H9 (cell line): ENCODE measurements at regions not wholly inside any gene's neighbourhood (a gene's known extent, or its start where the extent isn't known, plus 50 kb on each side); places are given as distances from the start of the nearest gene placed in this dataset.

Experiments
- DNase-seq: peaks from one replicate; pipeline ENCODE4 v3.0.0-alpha.2; 2017
- H2AFZ ChIP-seq: one replicate; pipeline ENCODE4 v1.6.1; 2013; ENCODE audit warnings: mild to moderate bottlenecking, low read length, control low read depth, moderate library complexity
- H2AK5ac ChIP-seq: 2 replicates; pipeline ENCODE4 v1.6.1; 2013; ENCODE audit warnings: low read length, control low read depth, mixed read lengths; ENCODE audit not compliant: insufficient read length
- H2BK120ac ChIP-seq: one replicate; pipeline ENCODE4 v1.6.1; 2013; ENCODE audit warnings: low read depth, mild to moderate bottlenecking, low read length, control low read depth, inconsistent platforms; ENCODE audit not compliant: poor library complexity, severe bottlenecking
- H2BK12ac ChIP-seq: 2 replicates; pipeline ENCODE4 v1.6.1; 2013; ENCODE audit warnings: low read length, control low read depth, mixed read lengths, low read depth; ENCODE audit not compliant: insufficient read length
- H2BK15ac ChIP-seq: 2 replicates; pipeline ENCODE4 v1.6.1; 2013; ENCODE audit warnings: low read depth, low read length, control low read depth
- H2BK20ac ChIP-seq: one replicate; pipeline ENCODE4 v1.6.1; 2013; ENCODE audit warnings: low read depth, mild to moderate bottlenecking, low read length, control low read depth, inconsistent platforms; ENCODE audit not compliant: poor library complexity, severe bottlenecking
- H2BK5ac ChIP-seq: 2 replicates; pipeline ENCODE4 v1.6.1; 2013; ENCODE audit warnings: low read length, control low read depth, mixed read lengths; ENCODE audit not compliant: insufficient read length
- H3K14ac ChIP-seq: 2 replicates; pipeline ENCODE4 v1.6.1; 2013; ENCODE audit warnings: low read length, control low read depth; ENCODE audit not compliant: insufficient read depth
- H3K18ac ChIP-seq: 2 replicates; pipeline ENCODE4 v1.6.1; 2013; ENCODE audit warnings: low read depth, mild to moderate bottlenecking, mixed read lengths, low read length, control low read depth; ENCODE audit not compliant: insufficient read length
- H3K23ac ChIP-seq: 2 replicates; pipeline ENCODE4 v1.6.1; 2013; ENCODE audit warnings: low read length, control low read depth, mixed read lengths, low read depth; ENCODE audit not compliant: insufficient read length
- H3K23me2 ChIP-seq: 2 replicates; pipeline ENCODE4 v1.6.1; 2013; ENCODE audit warnings: low read depth, mild to moderate bottlenecking, mixed read lengths, low read length, control low read depth; ENCODE audit not compliant: insufficient read length, poor library complexity, severe bottlenecking
- H3K27ac ChIP-seq: 2 replicates; pipeline ENCODE4 v1.5.1; 2013; ENCODE audit warnings: low read length, control low read depth, mixed read lengths, low read depth; ENCODE audit not compliant: insufficient read length
- H3K27me3 ChIP-seq: 2 replicates; pipeline ENCODE4 v1.6.1; 2013; ENCODE audit warnings: low read length, control low read depth, inconsistent platforms; ENCODE audit not compliant: insufficient read depth
- H3K4ac ChIP-seq: 2 replicates; pipeline ENCODE4 v1.6.1; 2013; ENCODE audit warnings: low read depth, mild to moderate bottlenecking, control low read depth, inconsistent platforms, low read length, moderate library complexity
- H3K4me1 ChIP-seq: 2 replicates; pipeline ENCODE4 v1.6.1; 2013; ENCODE audit warnings: low read length, control low read depth, inconsistent platforms; ENCODE audit not compliant: insufficient read depth
- H3K4me2 ChIP-seq: 2 replicates; pipeline ENCODE4 v1.6.1; 2013; ENCODE audit warnings: low read length, control low read depth, mixed read lengths; ENCODE audit not compliant: insufficient read length, insufficient read depth
- H3K56ac ChIP-seq: 2 replicates; pipeline ENCODE4 v1.6.1; 2013; ENCODE audit warnings: low read depth, mild to moderate bottlenecking, mixed read lengths, low read length, control low read depth; ENCODE audit not compliant: insufficient read length
- H3K79me1 ChIP-seq: 2 replicates; pipeline ENCODE4 v1.6.1; 2013; ENCODE audit warnings: low read depth, mild to moderate bottlenecking, moderate library complexity, low read length, control low read depth, inconsistent platforms; ENCODE audit not compliant: insufficient read depth, poor library complexity, severe bottlenecking
- H3K79me2 ChIP-seq: 2 replicates; pipeline ENCODE4 v1.6.1; 2013; ENCODE audit warnings: low read length, control low read depth, inconsistent platforms; ENCODE audit not compliant: insufficient read depth
- H3K9ac ChIP-seq: 2 replicates; pipeline ENCODE4 v1.6.1; 2013; ENCODE audit warnings: low read length, control low read depth, mixed read lengths; ENCODE audit not compliant: insufficient read length; ENCODE audit errors: extremely low read depth
- H3K9me3 ChIP-seq: one replicate; pipeline ENCODE4 v1.6.1; 2013; ENCODE audit warnings: low read depth, low read length, inconsistent platforms; ENCODE audit not compliant: control insufficient read depth
- H3T11ph ChIP-seq: one replicate; pipeline ENCODE4 v1.6.1; 2013; ENCODE audit warnings: mild to moderate bottlenecking, low read length, control low read depth, inconsistent platforms
- H4K20me1 ChIP-seq: one replicate; pipeline ENCODE4 v1.6.1; 2013; ENCODE audit not compliant: control insufficient read depth, insufficient read length, insufficient read depth
- H4K5ac ChIP-seq: 2 replicates; pipeline ENCODE4 v1.6.1; 2013; ENCODE audit warnings: low read depth, mild to moderate bottlenecking, mixed read lengths, low read length, control low read depth; ENCODE audit not compliant: insufficient read length
- H4K8ac ChIP-seq: replicated peaks from 2 replicates; pipeline ENCODE4 v1.6.1; 2013; ENCODE audit warnings: low read length, control low read depth, mixed read lengths, low read depth; ENCODE audit not compliant: insufficient read length
- H4K91ac ChIP-seq: 2 replicates; pipeline ENCODE4 v1.6.1; 2013; ENCODE audit warnings: low read depth, mild to moderate bottlenecking, moderate library complexity, mixed read lengths, low read length, control low read depth; ENCODE audit not compliant: insufficient read length
- H3K27ac Mint-ChIP-seq, 3 experiments: 2 replicates in 2 of 3; 3 replicates in 1 of 3; pipeline ENCODE4 v1.8.0; 2020 to 2021; ENCODE audit warnings: mixed read lengths in 3 of 3, mild to moderate bottlenecking in 1 of 3, moderate library complexity in 1 of 3
- H3K27me3 Mint-ChIP-seq: 2 replicates; pipeline ENCODE4 v1.8.0; 2021; ENCODE audit warnings: low read depth, mild to moderate bottlenecking, moderate library complexity, mixed read lengths
- H3K36me3 Mint-ChIP-seq, 3 experiments: 2 replicates in 2 of 3; 3 replicates in 1 of 3; pipeline ENCODE4 v1.8.0; 2020 to 2021; ENCODE audit warnings: low read depth in 3 of 3, mixed read lengths in 3 of 3; ENCODE audit not compliant: insufficient read depth in 1 of 3
- H3K4me1 Mint-ChIP-seq, 2 experiments: 2 replicates each; pipeline ENCODE4 v1.8.0; 2020; ENCODE audit warnings: mixed read lengths in 2 of 2
- H3K4me3 Mint-ChIP-seq, 2 experiments: 2 replicates in 1 of 2; 3 replicates in 1 of 2; pipeline ENCODE4 v1.8.0; 2020 to 2021; ENCODE audit warnings: mild to moderate bottlenecking in 2 of 2, mixed read lengths in 2 of 2, moderate library complexity in 1 of 2
- H3K9me3 Mint-ChIP-seq, 2 experiments: 2 replicates in 1 of 2; 3 replicates in 1 of 2; pipeline ENCODE4 v1.8.0; 2020; ENCODE audit warnings: mild to moderate bottlenecking in 2 of 2, mixed read lengths in 2 of 2, moderate library complexity in 1 of 2
- WGBS: extraction: QIAGEN DNeasy Blood & Tissue Kit; methylation state at CpG from one replicate; pipeline ENCODE4 v1.1.7; 2013; ENCODE audit warnings: missing lambda C conversion rate, low lambda C conversion rate, mixed read lengths; ENCODE audit not compliant: insufficient read length; ENCODE audit errors: extremely low coverage; 5-methylcytosine and 5-hydroxymethylcytosine counted together
- TF ChIP-seq, protein P1 (sequence below): fragments of 200-600 bp; sonication (generic); conservative IDR thresholded peaks from 3 replicates; pipeline ENCODE4 v1.8.0; 2021; ENCODE audit warnings: antibody characterized with exemption, mild to moderate bottlenecking

GRCh38 chr9:543478-543877 lies 298.0 kb upstream of the DMRT1 start:
- Histone ChIP-seq H3K56ac (no peak overlapping the region), H2BK15ac (no peak overlapping the region), H4K20me1 (no peaks in the 10 kb centered on the region), H3K27ac (no peak overlapping the region), H3K4me2 (no peak overlapping the region), H2BK5ac (no peak overlapping the region), H3K4me1 (no peaks in the 10 kb centered on the region), H3K23ac (no peak overlapping the region), H3K79me2 (no peaks in the 10 kb centered on the region; the same call in 1 of the 2 replicates), H2BK20ac (no peak overlapping the region), H3T11ph (no peak overlapping the region), H4K8ac (no peak overlapping the region), H2BK12ac (no peak overlapping the region), H3K4ac (no peak overlapping the region), H3K23me2 (no peaks in the 10 kb centered on the region), H2BK120ac (no peak overlapping the region), H3K9ac (no peak overlapping the region), H2AFZ (no peak overlapping the region), H3K9me3 (no peaks in the 10 kb centered on the region), H3K18ac (no peak overlapping the region), H3K14ac (no peak overlapping the region), H4K5ac (no peak overlapping the region), H2AK5ac (no peak overlapping the region), H3K79me1 (no peaks in the 10 kb centered on the region), H4K91ac (no peak overlapping the region), H3K27me3 (no peaks in the 10 kb centered on the region)
- DNase-seq: no peak
- Mint-ChIP-seq H3K4me3 (no peak overlapping the region), H3K27me3 (no peaks in the 10 kb centered on the region; the same call in 1 of the 2 replicates), H3K36me3 (peaks cover 7 to 8% (median 7%) of the 10 kb centered on the region in 3 experiments; a peak in 6 of 7 replicates), H3K9me3 (peaks cover 0 to 7% of the 10 kb centered on the region in 2 experiments; a peak in 3 of 5 replicates), H3K27ac (no peak overlapping the region), H3K4me1 (peaks cover 10 to 15% of the 10 kb centered on the region in 2 experiments)
- TF ChIP-seq, protein P1, sequence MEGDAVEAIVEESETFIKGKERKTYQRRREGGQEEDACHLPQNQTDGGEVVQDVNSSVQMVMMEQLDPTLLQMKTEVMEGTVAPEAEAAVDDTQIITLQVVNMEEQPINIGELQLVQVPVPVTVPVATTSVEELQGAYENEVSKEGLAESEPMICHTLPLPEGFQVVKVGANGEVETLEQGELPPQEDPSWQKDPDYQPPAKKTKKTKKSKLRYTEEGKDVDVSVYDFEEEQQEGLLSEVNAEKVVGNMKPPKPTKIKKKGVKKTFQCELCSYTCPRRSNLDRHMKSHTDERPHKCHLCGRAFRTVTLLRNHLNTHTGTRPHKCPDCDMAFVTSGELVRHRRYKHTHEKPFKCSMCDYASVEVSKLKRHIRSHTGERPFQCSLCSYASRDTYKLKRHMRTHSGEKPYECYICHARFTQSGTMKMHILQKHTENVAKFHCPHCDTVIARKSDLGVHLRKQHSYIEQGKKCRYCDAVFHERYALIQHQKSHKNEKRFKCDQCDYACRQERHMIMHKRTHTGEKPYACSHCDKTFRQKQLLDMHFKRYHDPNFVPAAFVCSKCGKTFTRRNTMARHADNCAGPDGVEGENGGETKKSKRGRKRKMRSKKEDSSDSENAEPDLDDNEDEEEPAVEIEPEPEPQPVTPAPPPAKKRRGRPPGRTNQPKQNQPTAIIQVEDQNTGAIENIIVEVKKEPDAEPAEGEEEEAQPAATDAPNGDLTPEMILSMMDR: no peak
- WGBS: no CpG with 5 or more reads among the region's 4 CpGs
